Thoracic aorta (tissue), 2 donors: ENCODE measurements at regions not wholly inside any gene's neighbourhood (a gene's known extent, or its start where the extent isn't known, plus 50 kb on each side); places are given as distances from the start of the nearest gene placed in this dataset.

Experiments used
- ATAC-seq: fragments of 150-250 bp; one replicate; pipeline ENCODE4 v1.8.0; 2017; ENCODE audit warnings: low read depth; ENCODE audit not compliant: insufficient number of reproducible peaks, low FRiP score
- DNase-seq: peaks from one replicate; pipeline ENCODE4 v3.0.0-alpha.2; 2020; ENCODE audit warnings: low spot score
- H3K27ac ChIP-seq, 2 donors: fragments of 200-600 bp; sonication (generic); 1 replicate in 1 of 2; 2 replicates in 1 of 2; pipeline ENCODE4 v1.5.1; 2016; ENCODE audit warnings: mild to moderate bottlenecking in 2 of 2, moderate library complexity in 2 of 2
- H3K27me3 ChIP-seq: fragments of 200-600 bp; sonication (generic); replicated peaks from 2 replicates; pipeline ENCODE4 v1.6.0; 2016; ENCODE audit warnings: mild to moderate bottlenecking; ENCODE audit not compliant: insufficient read depth
- H3K36me3 ChIP-seq: fragments of 200-600 bp; sonication (generic); one replicate; pipeline ENCODE4 v1.5.1; 2016
- H3K4me1 ChIP-seq, 2 donors: fragments of 200-600 bp; sonication (generic); 1 replicate in 1 of 2; 2 replicates in 1 of 2; pipeline versions ENCODE4 v1.5.1 to v1.6.0; 2016; ENCODE audit warnings: low read depth in 2 of 2, mild to moderate bottlenecking in 1 of 2; ENCODE audit not compliant: control insufficient read depth in 1 of 2
- H3K4me3 ChIP-seq: fragments of 200-600 bp; sonication (generic); 2 replicates; pipeline ENCODE4 v1.5.1; 2016; ENCODE audit warnings: mild to moderate bottlenecking
- H3K9me3 ChIP-seq: fragments of 200-600 bp; sonication (generic); 2 replicates; pipeline ENCODE4 v1.5.1; 2016
- CTCF ChIP-seq: fragments of 200-600 bp; sonication (generic); IDR thresholded peaks from one replicate; pipeline ENCODE4 v1.5.1; 2019; ENCODE audit warnings: antibody characterized with exemption

GRCh38 chr22:44399906-44400762, 87.4 kb upstream of the SHISAL1 start:
- Histone ChIP-seq H3K9me3 (no peaks in the 10 kb centered on the region), H3K4me1 (no peaks in the 10 kb centered on the region), H3K4me3 (no peak overlapping the region), H3K27me3 (no peaks in the 10 kb centered on the region), H3K27ac (no peak overlapping the region), H3K36me3 (no peaks in the 10 kb centered on the region)
- DNase-seq = no peak
- TF ChIP-seq CTCF = no peak
- no peak for ATAC-seq

- Histone ChIP-seq H3K4me1 (no peaks in the 10 kb centered on the region), H3K27me3 (no peaks in the 10 kb centered on the region), H3K9me3 (no peaks in the 10 kb centered on the region), H3K4me3 (no peak overlapping the region), H3K36me3 (no peaks in the 10 kb centered on the region), H3K27ac (no peak overlapping the region)
- ATAC-seq (no peak), DNase-seq (no peak)
- TF ChIP-seq CTCF = no peak
Measured at GRCh38 chr22:44398856-44399837, 86.4 kb upstream of the SHISAL1 start.

DNA sequence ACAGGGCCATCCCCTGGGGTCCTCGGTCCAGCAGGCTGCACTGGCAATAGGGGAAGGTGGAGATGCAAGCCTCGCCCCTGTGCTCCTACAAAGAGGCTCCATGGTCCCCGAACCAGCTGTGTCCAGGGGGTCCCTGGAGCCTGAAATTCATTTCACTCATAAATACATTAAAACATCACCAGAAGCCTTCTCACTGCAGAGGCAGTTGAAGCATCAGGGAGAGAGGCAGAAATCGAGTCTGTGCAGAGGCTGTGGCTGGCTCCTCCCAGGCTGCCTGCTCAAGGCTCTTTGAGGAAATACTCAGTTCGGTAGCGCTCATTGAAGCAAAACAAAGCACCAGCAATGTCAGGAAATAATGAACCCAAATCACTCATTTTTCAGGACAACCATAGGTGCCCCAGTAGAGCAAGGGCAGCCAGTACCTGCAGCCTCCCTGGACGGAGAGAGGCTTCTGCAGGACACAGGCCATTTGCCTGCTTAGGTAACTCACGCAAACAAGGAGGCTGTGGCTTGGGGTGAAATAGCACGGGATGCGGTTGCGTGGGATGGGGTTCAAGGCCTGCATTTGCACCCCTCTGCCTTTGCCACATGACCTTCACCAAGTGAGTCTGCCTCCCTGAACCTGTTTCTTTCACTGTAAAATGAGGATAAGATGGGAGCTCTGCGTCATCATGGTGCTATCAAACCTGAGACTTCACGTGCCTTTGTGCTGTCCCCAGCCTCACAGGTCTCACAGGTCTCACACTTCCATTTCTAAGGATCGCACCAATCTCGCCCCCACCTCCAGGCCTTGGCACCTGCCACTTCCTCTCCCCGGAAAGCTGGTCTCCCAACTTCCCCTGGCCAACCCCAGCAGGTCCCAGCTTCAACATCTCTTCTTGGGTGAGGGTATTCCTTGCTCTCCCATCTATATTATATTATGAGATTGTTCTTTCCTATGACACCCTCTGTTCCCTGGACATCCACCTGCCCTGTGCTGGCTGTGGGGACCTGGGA, 84.3 kb upstream of the SHISAL1 start:
- no peak overlapping the region for H3K27ac ChIP-seq
- no peaks in the 10 kb centered on the region for H3K27me3 ChIP-seq
- no peak overlapping the region for H3K4me3 ChIP-seq
- ATAC-seq (no peak), DNase-seq (no peak)
- no peaks in the 10 kb centered on the region for H3K9me3 ChIP-seq
- no peaks in the 10 kb centered on the region for H3K4me1 ChIP-seq
- no peaks in the 10 kb centered on the region for H3K36me3 ChIP-seq
- no peak for TF ChIP-seq CTCF

- Histone ChIP-seq H3K36me3 (no peaks in the 10 kb centered on the region), H3K9me3 (no peaks in the 10 kb centered on the region), H3K4me3 (no peak overlapping the region), H3K27me3 (no peaks in the 10 kb centered on the region), H3K4me1 (no peaks in the 10 kb centered on the region), H3K27ac (no peak overlapping the region)
- no peak for TF ChIP-seq CTCF
- ATAC-seq = no peak
- no peak for DNase-seq
Measured at GRCh38 chr22:44396021-44396726, 83.4 kb upstream of the SHISAL1 start.
